ENCODE measurements at regions not wholly inside any gene's neighbourhood (a gene's known extent, or its start where the extent isn't known, plus 50 kb on each side); places are given as distances from the start of the nearest gene placed in this dataset.

DNA sequence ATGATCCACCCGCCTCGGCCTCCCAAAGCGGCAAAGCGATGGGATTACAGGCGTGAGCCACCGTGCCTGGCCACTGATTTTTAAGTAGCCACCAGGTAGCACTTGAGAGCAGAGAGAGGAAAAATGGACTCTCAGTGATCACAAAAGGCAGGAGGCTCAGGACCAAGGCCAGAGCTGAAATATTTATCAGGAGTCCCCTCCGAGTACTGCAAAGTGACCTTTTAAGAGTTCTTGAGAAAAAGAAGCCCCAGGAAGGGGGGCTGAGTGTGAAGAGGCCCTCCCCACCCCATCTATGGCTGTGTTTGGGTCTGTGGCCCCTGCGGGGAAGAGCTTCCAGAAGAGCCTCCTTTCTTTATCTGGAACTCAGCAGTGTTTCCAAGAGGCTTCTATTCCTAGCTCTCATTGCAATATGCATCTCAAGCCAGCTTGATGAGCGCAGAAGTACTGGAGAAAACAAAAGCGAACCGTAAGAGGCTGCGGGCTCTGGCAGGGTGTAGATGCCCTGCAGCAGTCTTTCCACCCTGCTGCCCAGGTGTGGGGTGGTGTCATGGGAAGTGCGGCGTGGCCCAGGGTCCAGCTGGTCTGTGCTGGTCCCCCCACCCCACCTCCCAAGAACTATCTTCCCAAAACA lies 75.5 kb upstream of the CDK20 start:
- Histone ChIP-seq H3K4me3 (ENCODE audit: low read depth, low read length, poor library complexity, severe bottlenecking) (no peak overlapping the region), H3K4me1 (ENCODE audit: insufficient read depth, low read length, poor library complexity, severe bottlenecking) (no peaks in the 10 kb centered on the region), H3K9me2 (ENCODE audit: insufficient read depth, low read length) (no peaks in the 10 kb centered on the region), H3K79me2 (ENCODE audit: insufficient read depth, low read depth, low read length) (no peaks in the 10 kb centered on the region), H3K9me3 (ENCODE audit: low read length) (no peaks in the 10 kb centered on the region), H4K20me1 (ENCODE audit: insufficient read depth, low read length) (no peaks in the 10 kb centered on the region), H3K27ac (ENCODE audit: low read depth, low read length, poor library complexity, severe bottlenecking) (no peak overlapping the region), H2AFZ (ENCODE audit: low read length) (no peak overlapping the region), H3K36me3 (ENCODE audit: insufficient read depth, low read length) (no peaks in the 10 kb centered on the region), H3K4me2 (ENCODE audit: low read length) (no peak overlapping the region)
- ChIA-PET POLR2A (no interaction called here), CTCF (ENCODE audit: unreplicated experiment) (no interaction called here)
- no peak for DNase-seq (ENCODE audit: low spot score)
- TF ChIP-seq CTCF (conservative IDR thresholded peaks at IDR 0.05; ENCODE audit: low read length): no peak
- no peak for TF ChIP-seq EZH2phosphoT487 (IDR thresholded peaks at IDR 0.05; ENCODE audit: borderline replicate concordance, low read depth, low read length)
- no TSS peak for BruUV-seq (replicated peaks)
- intact Hi-C loops (cut with micrococcal nuclease; ENCODE audit: unreplicated experiment): no loop called here

DNA sequence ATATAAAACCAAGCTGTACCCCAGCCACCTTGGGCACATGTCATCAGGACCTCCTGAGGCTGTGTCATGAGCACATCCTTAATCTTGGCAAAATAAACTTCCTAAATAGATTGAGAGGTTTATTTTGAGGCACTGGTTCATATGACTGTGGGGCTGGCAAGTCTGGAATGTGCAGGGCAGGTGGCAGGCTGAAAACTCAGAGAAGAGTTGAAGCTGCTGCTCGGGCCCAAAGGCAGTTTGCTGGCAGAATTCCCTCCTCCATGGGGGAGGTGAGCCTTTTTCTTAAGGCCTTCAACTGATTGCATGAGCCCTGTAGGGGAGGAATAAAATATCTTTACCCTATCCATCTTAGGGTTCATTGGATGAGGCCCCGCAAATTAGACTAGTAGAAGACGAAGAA lies 72.2 kb upstream of the CDK20 start:
- intact Hi-C loops (cut with micrococcal nuclease; ENCODE audit: unreplicated experiment): no loop called here
- Histone ChIP-seq H3K79me2 (ENCODE audit: insufficient read depth, low read depth, low read length) (no peaks in the 10 kb centered on the region), H4K20me1 (ENCODE audit: insufficient read depth, low read length) (no peaks in the 10 kb centered on the region), H2AFZ (ENCODE audit: low read length) (no peak overlapping the region), H3K9me2 (ENCODE audit: insufficient read depth, low read length) (no peaks in the 10 kb centered on the region), H3K4me1 (ENCODE audit: insufficient read depth, low read length, poor library complexity, severe bottlenecking) (no peaks in the 10 kb centered on the region), H3K4me3 (ENCODE audit: low read depth, low read length, poor library complexity, severe bottlenecking) (no peak overlapping the region), H3K9me3 (ENCODE audit: low read length) (no peaks in the 10 kb centered on the region), H3K4me2 (ENCODE audit: low read length) (no peak overlapping the region), H3K36me3 (ENCODE audit: insufficient read depth, low read length) (no peaks in the 10 kb centered on the region), H3K27ac (ENCODE audit: low read depth, low read length, poor library complexity, severe bottlenecking) (no peak overlapping the region)
- TF ChIP-seq EZH2phosphoT487 (IDR thresholded peaks at IDR 0.05; ENCODE audit: borderline replicate concordance, low read depth, low read length): no peak
- no peak for TF ChIP-seq CTCF (conservative IDR thresholded peaks at IDR 0.05; ENCODE audit: low read length)
- POLR2A ChIA-PET: interaction anchor here (0.8 kb wide), 1 partner anchor 21 kb away, joined by 4 read pairs; no protein-coding TSS in a partner anchor
- CTCF ChIA-PET (ENCODE audit: unreplicated experiment): no interaction called here
- no TSS peak for BruUV-seq (replicated peaks)
- DNase-seq (ENCODE audit: low spot score): no peak

DNA sequence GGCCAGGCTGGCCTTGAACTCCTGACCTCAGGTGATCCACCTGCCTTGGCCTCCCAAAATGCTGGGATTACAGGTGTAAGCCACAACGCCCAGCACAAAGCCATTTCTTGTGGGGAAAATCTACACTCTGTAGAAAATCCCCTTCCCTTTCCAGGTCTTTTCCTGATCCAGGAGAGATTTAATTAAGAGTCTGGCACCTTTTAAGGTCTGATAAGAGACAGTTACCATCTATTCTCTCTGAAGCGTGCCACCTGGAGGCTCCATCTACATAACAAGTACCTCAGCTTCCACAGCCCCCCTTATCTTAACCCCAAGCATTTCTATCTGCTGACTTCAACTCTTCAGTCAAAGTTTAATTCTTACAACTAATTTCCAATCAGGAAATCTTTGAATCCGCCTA lies 71.4 kb upstream of the CDK20 start:
- H3K9me2 ChIP-seq (ENCODE audit: insufficient read depth, low read length): no peaks in the 10 kb centered on the region
- POLR2A ChIA-PET: no interaction called here
- CTCF ChIA-PET (ENCODE audit: unreplicated experiment): no interaction called here
- no peak for DNase-seq (ENCODE audit: low spot score)
- H3K27ac ChIP-seq (ENCODE audit: low read depth, low read length, poor library complexity, severe bottlenecking): no peak overlapping the region
- H3K9me3 ChIP-seq (ENCODE audit: low read length): no peaks in the 10 kb centered on the region
- BruUV-seq (replicated peaks): no TSS peak
- H3K36me3 ChIP-seq (ENCODE audit: insufficient read depth, low read length): no peaks in the 10 kb centered on the region
- H3K4me2 ChIP-seq (ENCODE audit: low read length): no peak overlapping the region
- H4K20me1 ChIP-seq (ENCODE audit: insufficient read depth, low read length): no peaks in the 10 kb centered on the region
- H3K79me2 ChIP-seq (ENCODE audit: insufficient read depth, low read depth, low read length): no peaks in the 10 kb centered on the region
- no peaks in the 10 kb centered on the region for H3K4me1 ChIP-seq (ENCODE audit: insufficient read depth, low read length, poor library complexity, severe bottlenecking)
- H3K4me3 ChIP-seq (ENCODE audit: low read depth, low read length, poor library complexity, severe bottlenecking): no peak overlapping the region
- H2AFZ ChIP-seq (ENCODE audit: low read length): no peak overlapping the region
- TF ChIP-seq EZH2phosphoT487 (IDR thresholded peaks at IDR 0.05; ENCODE audit: borderline replicate concordance, low read depth, low read length) (no peak), CTCF (conservative IDR thresholded peaks at IDR 0.05; ENCODE audit: low read length) (no peak)
- intact Hi-C loops (cut with micrococcal nuclease; ENCODE audit: unreplicated experiment): no loop called here
